RWPE1 (cell line): ENCODE measurements at regions not wholly inside any gene's neighbourhood (a gene's known extent, or its start where the extent isn't known, plus 50 kb on each side); places are given as distances from the start of the nearest gene placed in this dataset.

ENCODE experiments used
- CTCF ChIA-PET: fragments of 350-600 bp; sonication (Branson Sonifier 250); formaldehyde crosslinking; extraction: SDS; loops from one replicate; lab custom pipeline; 2021; lab: Yijun Ruan, JAX
- POLR2A ChIA-PET: fragments of 400-600 bp; formaldehyde crosslinking; extraction: SDS; loops from one replicate; lab custom pipeline; 2020; ENCODE audit warnings: antibody characterized with exemption; ENCODE audit not compliant: low non-redundant PET; lab: Yijun Ruan, JAX
- DNase-seq: peaks from one replicate; pipeline ENCODE4 v3.0.0; 2012; ENCODE audit warnings: low spot score
- H3K27ac ChIP-seq: fragments of 450-650 bp; 2 replicates; pipeline ENCODE4 v1.5.1; 2017
- TF ChIP-seq, protein P1 (sequence below): fragments of 450-650 bp; conservative IDR thresholded peaks from 2 replicates; pipeline ENCODE4 v1.5.1; 2017; ENCODE audit warnings: low read depth, mild to moderate bottlenecking

DNA sequence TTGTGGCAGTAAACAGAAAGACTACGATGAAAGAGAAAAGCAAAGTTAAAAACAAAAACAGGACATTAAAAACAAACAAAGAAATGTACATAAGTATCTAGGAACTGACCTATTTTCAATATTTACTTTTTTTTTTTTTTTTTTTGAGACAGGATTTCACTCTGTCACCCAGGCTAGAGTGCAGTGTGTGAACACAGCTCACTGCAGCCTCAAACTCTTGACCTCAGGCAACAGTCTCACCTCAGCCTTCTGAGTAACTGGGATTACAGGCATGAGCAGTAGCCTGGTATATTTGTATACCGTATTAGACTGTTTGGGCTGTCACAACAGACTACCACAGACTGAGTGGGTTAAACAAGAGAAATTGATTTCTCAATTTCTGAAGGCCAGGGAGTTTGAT lies 1189.1 kb downstream of the CDH9 start:
- TF ChIP-seq, protein P1, sequence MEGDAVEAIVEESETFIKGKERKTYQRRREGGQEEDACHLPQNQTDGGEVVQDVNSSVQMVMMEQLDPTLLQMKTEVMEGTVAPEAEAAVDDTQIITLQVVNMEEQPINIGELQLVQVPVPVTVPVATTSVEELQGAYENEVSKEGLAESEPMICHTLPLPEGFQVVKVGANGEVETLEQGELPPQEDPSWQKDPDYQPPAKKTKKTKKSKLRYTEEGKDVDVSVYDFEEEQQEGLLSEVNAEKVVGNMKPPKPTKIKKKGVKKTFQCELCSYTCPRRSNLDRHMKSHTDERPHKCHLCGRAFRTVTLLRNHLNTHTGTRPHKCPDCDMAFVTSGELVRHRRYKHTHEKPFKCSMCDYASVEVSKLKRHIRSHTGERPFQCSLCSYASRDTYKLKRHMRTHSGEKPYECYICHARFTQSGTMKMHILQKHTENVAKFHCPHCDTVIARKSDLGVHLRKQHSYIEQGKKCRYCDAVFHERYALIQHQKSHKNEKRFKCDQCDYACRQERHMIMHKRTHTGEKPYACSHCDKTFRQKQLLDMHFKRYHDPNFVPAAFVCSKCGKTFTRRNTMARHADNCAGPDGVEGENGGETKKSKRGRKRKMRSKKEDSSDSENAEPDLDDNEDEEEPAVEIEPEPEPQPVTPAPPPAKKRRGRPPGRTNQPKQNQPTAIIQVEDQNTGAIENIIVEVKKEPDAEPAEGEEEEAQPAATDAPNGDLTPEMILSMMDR = no peak
- ChIA-PET POLR2A (no interaction called here), CTCF (no interaction called here)
- DNase-seq = no peak
- no peak overlapping the region for H3K27ac ChIP-seq

DNA sequence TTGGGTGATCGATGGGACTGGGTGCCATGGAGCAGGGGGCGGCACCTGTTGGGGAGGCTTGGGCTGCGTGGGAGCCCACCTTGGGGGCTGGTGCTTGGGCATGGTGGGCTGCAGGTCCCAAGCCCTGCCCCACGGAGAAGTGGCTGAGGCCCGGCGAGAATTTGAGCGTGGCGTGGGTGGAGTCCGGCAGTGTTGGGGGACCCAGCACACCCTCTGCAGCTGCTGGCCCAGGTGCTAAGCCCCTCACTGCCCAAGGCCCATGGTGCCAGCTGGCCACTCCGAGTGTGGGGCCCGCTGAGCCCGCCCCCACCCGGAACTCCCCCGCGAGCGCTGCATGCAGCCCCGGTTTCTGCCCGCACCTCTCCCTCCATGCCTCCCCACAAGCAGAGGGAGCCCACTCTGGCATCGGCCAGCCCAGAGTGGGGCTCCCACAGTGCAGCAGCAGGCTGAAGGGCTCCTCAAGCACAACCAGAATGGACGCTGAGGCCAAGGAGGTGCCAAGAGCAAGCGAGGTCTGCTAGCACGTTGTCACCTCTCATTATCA lies 1178.6 kb upstream of the CDH10 start:
- TF ChIP-seq, protein P1 = no peak
- ChIA-PET CTCF (no interaction called here), POLR2A (no interaction called here)
- no peak for DNase-seq
- H3K27ac ChIP-seq = no peak overlapping the region
